ENCODE measurements at regions not wholly inside any gene's neighbourhood (a gene's known extent, or its start where the extent isn't known, plus 50 kb on each side); places are given as distances from the start of the nearest gene placed in this dataset.

- TF ChIP-seq EZH2 (IDR thresholded peaks at IDR 0.05; ENCODE audit: insufficient read depth, poor library complexity, severe bottlenecking): no peak
- no peak for TF ChIP-seq EZH2phosphoT487 (IDR thresholded peaks at IDR 0.05; ENCODE audit: insufficient read depth, low read depth)
These were observed 55.0 kb upstream of the ARHGAP32 start for GRCh38 chr11:129247135-129247534.
